HG03442 (cell line): ENCODE measurements at regions not wholly inside any gene's neighbourhood (a gene's known extent, or its start where the extent isn't known, plus 50 kb on each side); places are given as distances from the start of the nearest gene placed in this dataset.
A peak's percentile ranks its signal among the peaks of the same experiment; 100 is the strongest.

ENCODE experiments used
- ATAC-seq: cut with Tn5 transposase; IDR thresholded peaks from one replicate; pipeline ENCODE4 v1.9.1; 2021; ENCODE audit warnings: mild to moderate bottlenecking, moderate library complexity; ENCODE audit not compliant: unreplicated experiment

DNA sequence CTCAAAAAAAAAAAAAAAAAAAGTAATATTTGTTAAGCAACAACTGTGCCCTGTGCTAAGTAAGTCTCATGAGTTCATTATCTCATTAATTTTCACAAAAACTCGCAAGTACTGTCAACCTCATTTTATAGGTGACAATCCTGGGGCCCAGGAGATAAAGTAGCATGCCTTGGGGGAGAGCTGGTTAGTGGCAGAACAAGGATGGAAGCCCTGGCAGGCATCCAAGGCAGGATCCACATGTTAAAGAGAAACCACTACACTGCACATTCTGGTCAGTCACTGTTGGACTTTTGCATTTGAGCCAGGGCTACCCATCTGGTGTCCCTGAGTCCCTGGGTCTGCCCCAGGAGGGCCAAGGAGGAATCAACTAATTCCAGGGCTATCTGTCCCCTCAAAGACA is 54.6 kb downstream of the ZFP36L2 start:
- no peak for ATAC-seq

DNA sequence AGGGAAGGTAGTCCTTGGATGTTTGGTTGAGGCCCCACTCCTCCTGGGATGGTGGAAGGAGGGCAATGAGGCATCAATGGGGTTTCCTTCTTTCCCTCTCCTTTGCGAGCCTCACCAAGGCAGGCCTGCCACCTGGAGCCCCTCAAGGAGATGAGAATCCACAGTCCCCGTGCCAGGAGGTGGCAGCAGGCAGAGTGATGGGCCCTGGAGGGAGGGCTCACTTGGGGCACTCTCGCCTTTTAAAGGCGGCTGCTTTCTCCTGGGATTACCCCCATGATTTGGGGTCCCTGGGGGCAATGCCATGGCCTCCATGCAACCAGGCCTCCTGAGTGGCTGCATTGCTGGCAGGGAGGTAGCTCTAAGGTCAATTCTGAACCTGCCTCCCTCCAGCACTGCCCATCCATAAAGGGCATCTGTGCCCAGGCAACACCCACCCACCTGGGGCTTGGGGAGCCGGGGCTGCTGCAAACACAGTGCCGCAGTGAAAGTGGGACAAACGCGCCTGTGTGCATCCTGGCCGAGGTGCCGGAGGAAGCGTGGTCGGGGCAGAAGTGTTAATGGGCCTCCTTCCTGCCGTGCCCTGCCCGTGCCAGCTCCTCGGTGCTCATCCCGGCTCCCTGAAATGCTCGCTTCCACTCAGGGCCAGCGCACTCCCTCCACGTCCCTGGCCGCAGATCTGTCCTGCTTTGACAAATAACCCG is 55.9 kb downstream of the ZFP36L2 start:
- no peak for ATAC-seq

DNA sequence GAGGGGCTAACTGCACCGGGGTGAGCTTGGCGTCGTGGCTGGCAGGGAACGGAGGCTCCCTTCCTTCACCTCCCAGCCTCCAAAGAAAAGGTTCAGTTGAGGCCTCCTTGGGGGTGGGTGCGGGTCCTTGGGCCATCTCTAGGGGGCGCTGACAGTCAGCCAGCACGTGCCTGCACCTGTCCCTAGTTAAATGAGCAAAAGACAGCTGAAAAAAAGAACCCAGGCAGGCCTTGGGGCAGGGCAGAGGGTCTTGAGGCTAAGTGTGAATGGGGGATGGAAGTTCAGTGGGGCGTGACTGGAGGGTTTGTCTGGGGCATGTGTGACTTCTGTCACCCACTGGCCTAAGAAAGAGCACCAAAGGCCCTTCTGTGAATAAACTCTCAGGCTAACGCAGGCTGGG is 56.4 kb downstream of the ZFP36L2 start:
- ATAC-seq = no peak

DNA sequence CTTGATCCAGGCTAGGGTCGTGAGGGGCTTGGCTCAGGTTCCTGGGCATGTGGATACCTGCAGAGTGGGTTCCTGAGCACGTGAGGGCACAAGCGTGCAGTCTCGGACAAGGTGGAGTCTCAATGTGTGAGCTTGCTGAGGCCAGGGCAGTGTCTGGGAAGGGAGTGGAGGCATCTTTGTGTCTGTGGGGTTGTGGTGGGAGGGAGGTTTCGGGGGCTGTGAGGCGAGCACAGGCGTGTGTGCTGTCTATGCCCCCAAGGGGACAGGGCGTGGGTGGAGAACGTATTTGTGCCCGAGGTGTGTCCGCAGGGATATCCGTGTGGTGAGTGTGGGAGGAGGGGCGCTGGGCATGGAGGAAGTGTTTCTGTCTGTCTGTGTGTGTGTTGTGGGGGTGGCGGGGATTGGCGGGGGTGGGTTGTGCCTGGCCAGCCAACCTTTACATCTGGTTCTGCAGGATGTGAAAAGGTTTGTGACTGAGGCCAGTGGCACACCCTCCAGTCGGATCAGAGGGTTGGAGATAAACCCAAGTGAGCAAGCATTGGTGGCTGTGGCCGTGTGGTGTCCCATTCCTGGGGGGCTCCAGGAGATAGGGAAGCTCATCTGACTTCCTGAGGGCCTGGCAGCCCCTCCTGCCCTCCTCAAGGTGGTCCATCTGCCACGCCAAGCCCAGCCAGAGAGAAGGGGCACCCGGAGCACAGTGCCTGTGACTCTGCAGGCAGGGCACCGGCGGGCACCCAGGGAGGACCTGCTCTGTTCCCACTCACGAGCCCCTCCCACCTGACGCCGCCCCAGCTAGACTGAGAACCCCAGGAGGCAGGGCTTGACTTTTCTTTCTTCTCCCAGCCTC is 57.1 kb downstream of the ZFP36L2 start:
- peak; percentile 50 for ATAC-seq

DNA sequence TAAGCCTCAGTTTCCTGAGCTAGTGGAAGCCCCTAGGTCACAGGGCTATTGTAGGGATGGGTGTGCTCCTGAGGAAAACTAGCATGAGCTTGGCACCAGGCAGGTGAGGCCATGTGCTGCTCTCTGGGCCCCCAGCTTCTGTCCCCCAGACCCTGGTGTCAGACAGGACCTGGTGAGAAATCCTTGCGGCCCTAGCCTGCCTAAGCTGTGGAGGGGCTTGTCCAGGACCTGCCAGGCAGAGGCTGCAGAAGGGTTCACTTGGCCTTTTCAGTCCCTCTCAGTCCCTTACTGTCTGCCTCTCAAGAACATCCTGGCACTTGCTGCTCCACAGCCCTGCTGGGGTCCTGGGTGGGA is 58.4 kb downstream of the ZFP36L2 start:
- ATAC-seq = no peak

DNA sequence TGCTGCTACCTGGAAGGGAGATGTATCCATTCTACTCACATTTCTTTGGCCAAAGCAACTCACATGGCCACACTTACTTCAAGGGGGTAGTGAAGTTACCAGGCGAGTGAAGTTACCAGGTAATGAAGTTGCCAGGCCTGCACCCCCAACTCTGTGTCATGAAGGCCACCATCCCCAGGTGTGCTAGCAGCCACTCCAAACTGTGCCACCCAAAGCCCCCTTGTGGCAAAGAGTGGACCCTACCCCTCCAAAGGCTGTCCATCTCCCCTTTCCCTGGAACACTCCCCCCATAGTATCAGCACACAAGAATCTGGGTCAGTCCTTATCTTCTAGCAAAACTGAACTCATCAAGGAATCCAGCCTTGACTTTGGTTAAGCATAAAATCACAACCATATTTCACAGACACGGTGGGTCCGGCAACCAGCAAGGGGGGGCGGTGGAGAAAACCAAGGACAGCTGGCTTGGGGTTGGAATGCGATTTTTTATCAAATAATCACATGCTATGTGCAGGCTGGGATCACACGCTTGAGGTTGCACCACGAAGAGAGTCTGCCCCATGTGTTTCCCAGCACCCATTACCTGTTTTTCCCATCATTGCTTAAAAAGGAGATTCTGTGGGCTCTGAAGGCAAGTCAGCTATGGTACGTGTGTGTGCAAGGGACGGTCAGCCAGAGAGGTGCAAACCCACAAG is 60.9 kb downstream of the ZFP36L2 start:
- no peak for ATAC-seq

DNA sequence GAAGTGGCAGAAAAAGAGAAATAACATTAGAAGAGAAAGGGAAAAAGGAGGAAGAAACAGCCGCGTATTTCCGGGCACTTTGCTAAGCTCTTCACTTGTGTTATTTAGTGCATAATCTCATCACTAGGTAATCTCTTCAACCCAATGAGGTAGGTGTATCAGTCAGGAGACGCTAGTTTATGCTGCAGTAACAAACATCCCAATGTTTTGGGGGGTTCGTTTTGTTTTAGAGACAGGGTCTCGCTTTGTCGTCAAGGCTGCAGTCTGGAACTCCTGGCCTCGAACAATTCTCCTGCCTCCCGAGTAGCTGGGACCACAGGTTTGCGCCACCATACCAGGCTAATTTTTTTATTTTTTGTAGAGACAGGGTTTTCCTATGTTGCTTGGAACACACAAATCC is 61.7 kb downstream of the ZFP36L2 start:
- no peak for ATAC-seq

DNA sequence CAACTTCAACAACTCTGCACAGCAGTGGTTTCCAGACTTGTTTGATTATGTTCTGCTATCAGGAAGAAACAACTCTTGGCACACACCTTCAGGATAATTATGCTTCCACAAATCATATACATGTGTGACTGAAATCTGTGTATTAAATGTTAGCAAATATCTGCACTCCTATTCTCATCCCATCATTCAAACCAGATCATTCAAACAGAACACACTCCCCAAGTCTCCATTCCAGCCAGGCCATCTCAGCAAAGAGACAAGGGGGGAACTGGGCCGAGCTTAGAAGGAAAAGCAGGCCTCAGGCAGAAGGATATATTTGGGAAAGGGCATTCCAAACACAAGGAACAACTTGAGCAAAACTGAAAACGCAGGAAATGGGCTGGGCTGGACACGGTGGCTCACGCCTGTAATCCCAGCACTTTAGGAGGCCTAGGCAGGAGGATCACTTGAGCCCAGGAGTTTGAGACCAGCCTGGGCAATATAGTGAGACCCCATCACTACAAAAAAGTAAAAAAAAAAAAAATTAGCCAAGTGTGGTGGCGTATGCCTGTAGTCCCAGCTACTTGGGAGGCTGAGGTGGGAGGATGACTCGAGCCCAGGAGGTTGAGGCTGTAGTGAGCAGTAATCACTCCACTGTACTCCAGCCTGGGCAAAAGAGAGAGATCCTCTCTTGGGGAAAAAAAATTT is 62.7 kb downstream of the ZFP36L2 start:
- no peak for ATAC-seq

DNA sequence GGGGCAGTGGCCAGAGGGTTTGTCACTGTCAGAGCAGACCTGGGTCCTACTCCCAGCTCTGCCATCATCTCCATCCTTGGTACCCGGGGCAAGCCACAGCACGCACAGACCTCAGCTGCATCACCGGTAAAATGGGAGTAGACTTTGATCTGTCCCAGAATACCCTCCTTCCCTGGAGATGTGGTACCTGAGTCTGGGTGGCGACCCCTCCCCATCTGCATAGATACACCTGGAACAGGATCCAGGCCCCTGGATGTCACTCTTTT is 64.0 kb downstream of the ZFP36L2 start:
- no peak for ATAC-seq

DNA sequence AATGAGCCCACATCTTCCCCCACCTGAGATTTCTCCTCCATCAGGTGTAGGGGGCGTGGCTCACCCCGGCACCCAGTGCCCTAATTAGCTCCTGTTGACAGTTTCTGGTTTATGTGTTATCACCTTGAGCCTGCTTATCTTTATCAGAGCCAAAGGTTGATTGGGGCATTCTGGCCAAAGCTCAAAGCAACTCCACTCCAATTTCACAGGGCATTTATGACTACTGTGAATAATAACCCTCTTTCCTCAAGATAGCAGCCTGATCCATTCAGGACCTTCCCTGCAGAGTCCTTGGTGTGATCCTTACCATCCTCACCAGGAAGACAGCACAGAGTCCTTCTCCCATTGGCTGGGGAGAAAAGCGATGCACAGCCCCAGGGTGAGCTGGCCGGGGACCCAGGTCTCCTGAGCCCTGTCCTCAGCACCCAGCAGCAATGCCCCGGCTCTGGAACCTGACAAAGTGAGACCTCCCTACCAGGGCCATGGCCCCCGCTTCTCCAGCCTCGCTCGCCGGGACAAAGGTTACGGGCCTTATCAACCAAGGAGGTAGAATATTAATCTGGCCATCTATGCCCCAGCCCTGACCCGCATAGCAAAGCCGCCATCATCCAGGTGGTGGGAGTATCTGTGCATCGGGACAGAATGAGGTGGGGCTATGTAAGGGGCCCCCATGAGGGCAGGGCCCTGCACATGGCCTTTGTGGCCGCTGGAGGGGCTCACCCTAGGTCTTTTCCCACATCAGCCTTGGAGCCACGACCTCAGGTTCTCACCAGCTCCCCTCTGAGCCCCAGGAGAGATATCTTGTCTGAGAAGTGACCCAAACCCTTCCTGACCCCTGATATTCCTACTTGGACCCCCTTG is 64.5 kb downstream of the ZFP36L2 start:
- no peak for ATAC-seq

DNA sequence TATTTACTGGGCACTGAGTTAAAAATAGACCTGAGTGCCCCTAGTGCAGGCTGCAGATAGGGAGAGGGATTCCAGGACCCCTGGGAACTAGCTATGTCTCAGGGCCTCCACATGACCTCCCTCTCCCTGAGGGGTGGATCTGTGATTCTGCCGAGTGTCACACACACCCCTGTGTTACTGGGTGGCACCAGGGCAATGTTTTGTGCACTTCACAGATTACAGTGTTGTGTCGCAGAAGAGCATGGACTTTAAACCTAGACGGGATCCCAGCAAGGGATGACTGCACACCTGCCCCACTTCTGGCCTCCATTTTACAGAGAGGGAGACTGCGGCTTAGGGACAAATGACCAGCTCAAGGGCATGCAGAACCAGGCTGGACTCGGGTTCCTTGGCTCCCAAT is 65.6 kb downstream of the ZFP36L2 start:
- no peak for ATAC-seq

DNA sequence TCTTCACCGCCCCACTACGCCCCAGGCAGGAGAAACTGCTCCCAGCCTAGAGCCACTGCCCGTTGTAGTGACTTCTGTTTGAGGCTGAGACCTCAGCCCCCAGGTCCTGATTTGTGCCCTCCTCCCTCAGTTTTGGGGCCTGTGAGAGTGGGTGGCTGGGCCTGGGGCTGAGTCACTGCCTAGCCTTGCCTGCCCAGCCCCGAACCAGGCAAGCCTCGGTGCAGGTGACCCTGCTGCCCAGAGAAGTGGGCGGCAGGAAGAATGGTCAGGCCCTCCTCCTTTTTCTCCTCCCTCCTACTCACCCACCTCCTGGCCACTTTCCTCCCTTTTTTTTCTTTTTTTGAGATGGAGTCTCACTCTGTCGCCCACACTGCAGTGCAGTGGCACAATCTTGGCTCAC is 66.6 kb downstream of the ZFP36L2 start:
- ATAC-seq = no peak

DNA sequence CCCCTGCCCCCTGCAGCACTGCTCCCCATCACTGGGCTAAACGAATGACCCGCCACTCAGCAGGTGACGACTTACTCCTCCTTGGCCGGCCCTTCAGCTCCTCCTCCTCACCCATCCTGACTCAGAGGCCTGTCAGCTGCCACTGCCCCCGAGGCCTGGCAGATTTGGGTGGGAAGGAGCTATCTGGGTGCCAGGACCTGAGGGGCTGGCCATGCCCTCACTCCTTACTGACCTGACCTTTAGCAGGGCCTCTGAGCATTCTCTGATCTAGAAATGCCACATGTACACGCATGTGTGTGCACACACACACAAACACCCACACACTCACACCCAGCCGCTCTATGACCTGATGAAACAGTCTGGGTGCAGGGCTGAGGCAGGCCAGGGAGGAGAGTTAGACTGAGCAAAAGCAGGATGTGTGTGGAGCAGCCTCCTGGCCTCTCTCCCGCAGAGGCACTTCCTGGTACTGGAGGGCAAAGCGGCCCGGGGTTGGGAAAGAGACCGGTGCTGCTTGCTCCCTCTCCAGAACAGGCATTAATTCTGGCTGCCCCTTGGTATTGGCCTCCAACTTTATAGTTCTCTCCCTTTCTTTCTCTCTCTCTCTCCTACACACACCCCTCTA is 68.0 kb downstream of the ZFP36L2 start:
- ATAC-seq = peak; percentile 15

DNA sequence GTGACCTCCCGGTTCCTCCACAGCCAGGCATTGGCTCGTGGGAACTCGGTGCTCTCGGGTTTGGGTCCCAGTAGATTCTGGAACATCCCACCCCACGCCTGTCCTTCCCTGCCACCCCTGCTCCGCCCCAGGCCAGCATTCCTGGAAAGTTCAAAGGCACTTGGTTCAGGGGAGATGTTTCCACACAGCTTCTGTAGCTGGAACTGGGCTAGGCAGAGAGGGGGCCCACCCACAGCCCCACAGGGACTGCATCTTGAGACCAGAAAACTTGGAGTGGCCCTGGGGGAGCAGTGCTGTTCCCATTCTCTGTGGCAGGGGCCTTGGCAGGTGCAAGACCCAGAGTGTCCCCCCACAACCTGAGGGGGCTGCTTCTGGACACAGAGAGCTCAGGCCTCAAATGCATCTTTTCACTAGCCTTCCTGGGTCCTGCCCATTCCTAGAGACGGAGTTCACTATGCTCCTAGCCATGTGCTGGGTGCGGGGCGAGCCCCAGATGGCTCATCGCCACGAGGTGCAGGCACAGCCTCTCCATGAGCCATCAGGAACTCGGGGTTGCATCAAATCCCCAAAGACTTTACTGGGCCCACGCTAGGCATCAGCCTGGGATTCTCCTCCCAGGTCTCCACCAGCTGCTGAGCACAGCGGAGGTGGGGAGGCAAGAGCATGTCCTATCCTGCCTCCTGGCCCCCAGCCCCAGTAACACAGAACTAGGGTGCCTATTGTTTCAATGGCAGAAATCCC is 68.7 kb downstream of the ZFP36L2 start:
- no peak for ATAC-seq

DNA sequence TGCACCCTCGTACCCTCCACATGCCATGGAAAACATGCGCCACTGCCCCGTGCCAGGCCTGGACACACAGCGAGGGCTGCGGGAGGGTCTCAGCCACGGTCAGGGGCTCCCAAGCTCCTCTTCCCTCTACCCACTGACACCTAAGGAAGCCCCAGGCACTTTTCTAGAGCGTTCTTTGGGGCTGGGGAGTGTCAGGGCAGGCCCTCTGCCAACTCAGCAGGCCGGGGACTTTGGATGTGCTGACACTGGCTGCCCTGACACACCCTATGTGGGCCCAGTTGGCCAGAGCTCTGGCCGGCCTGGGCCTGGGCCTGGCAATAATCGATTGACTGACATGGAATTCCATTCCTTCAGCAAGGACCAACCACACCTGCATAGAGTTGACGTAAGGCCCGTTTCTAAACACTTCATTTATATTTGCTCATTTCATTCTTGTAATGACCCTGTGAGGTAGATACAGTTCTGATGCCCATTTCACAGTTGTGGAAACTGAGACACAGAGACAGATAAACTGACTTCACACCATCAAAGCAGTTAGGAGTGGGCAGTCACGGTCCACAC is 70.5 kb downstream of the ZFP36L2 start:
- ATAC-seq = no peak

DNA sequence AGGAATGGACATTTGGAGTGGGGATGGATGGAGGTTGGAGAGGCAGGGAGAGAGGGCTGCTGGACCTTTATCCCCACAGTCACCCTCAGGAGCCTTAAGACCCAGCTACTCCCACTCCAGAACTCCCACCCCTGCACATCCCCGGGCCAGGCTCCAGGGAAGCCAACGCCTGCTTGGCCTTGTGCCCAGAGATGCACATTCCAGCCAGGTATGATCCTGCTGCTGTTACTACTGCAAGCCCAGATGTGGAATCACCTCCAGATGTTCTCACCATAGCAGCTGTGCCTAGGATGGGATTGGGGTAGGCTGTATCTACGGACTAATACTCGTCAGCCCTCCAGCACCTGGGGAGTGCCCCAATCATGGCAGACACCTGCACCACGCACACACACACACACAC is 71.7 kb downstream of the ZFP36L2 start:
- ATAC-seq = no peak

DNA sequence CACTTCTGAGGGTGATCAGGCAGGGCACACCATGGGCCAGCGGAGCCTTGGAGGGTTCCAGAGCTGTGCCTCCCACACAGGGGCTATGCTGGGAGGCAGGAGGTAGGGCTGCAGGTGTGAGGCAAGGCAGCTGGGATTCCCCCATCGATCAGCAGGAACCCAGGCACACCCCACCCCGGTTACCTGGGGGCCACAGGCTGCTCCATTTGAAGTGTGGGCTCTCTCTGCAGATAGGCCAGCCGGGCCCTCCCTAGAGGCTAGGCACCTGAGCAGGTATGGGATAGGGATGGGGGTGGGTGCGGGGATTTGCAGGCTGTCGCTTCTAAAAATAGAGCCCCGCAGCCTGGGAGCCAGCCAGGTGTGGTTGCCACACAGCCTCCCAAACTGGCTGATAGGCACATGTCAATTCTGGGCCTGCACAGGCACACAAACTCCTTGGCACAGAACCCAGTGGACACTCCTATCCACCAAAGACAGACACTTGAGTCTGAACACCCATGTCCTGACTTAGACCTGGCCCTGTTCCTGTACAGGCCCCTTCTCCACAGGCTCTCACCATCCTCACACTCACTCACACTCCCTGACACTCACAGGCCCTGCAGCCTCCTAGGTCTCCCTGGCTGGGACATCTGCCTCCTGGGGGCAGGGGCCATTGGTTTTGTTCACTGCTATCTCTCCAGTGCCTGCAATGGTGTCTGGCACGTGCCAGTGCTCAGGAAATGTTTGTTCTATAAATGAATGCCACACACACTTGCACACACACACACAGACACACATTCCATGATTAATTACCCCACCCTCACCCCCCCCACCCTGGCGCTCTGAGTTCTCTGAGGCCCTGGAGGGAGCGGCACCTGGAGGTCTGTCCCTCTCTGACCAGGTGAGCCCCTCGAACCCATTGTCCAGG is 73.4 kb downstream of the ZFP36L2 start:
- ATAC-seq = no peak

DNA sequence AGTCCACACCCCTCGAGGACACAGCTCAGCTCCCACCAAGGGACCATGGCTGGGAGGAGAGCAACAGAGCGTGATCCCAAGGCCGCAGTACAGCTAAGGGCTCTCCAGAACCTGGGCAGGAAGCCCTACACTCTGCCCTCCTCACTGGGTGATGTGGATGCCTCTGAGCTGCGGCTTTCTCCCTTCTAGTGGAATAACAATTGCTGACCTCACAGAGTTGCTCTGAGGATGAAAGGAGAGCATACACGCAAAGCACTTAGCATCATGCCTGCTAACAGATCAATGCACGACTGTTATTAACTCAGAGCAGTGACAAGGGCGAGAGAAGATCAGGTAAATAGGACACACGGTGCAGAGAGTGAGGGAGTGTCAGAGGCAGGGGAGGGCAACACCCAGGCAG is 74.2 kb downstream of the ZFP36L2 start:
- ATAC-seq = no peak
